ENCODE measurements at regions not wholly inside any gene's neighbourhood (a gene's known extent, or its start where the extent isn't known, plus 50 kb on each side); places are given as distances from the start of the nearest gene placed in this dataset.
A peak's percentile ranks its signal among the peaks of the same experiment; 100 is the strongest.

DNA sequence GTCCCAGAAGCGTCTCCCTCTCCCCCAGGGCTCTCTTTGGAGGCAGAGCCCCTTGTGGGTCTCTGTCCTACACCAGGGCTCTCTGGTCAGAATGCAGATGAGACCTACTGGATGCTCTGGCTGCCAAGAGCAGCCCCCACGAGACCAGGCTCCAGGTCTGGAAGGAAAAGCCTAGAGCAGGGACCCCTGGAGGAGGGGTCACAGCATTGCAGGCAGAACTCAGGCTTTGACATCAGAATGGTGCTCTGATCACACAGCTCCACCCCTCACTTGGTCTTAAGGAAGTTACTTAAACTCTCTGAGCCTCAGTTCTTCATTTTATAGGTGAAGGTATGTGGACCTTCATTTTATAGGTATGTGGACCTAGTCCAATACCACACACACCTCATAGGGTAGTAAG lies 83.1 kb downstream of the ARL6IP4 start:
- Histone ChIP-seq H4K5ac (ENCODE audit: insufficient read length, low read depth, low read length) (no peak overlapping the region), H3K23me2 (ENCODE audit: insufficient read length, low read depth, low read length, poor library complexity, severe bottlenecking) (no peaks in the 10 kb centered on the region), H3K9me3 (ENCODE audit: control insufficient read depth, low read depth, low read length) (no peaks in the 10 kb centered on the region), H3K4me2 (ENCODE audit: insufficient read depth, insufficient read length, low read length) (no peak overlapping the region), H3K79me2 (ENCODE audit: insufficient read depth, low read length) (no peaks in the 10 kb centered on the region), H2BK120ac (ENCODE audit: low read depth, low read length, poor library complexity, severe bottlenecking) (no peak overlapping the region), H2AK5ac (ENCODE audit: insufficient read length, low read length) (no peak overlapping the region), H2BK5ac (ENCODE audit: insufficient read length, low read length) (no peak overlapping the region), H3K18ac (ENCODE audit: insufficient read length, low read depth, low read length) (no peak overlapping the region), H3T11ph (ENCODE audit: low read length) (no peak overlapping the region), H2BK20ac (ENCODE audit: low read depth, low read length, poor library complexity, severe bottlenecking) (no peak overlapping the region), H4K91ac (ENCODE audit: insufficient read length, low read depth, low read length) (no peak overlapping the region), H3K23ac (ENCODE audit: insufficient read length, low read depth, low read length) (no peak overlapping the region), H4K8ac (replicated peaks; ENCODE audit: insufficient read length, low read depth, low read length) (no peak overlapping the region), H3K27ac (ENCODE audit: insufficient read length, low read depth, low read length) (no peak overlapping the region), H3K27me3 (ENCODE audit: insufficient read depth, low read length) (no peaks in the 10 kb centered on the region), H3K79me1 (ENCODE audit: insufficient read depth, low read depth, low read length, poor library complexity, severe bottlenecking) (no peaks in the 10 kb centered on the region), H2BK15ac (ENCODE audit: low read depth, low read length) (no peak overlapping the region), H3K4ac (ENCODE audit: low read depth, low read length) (no peak overlapping the region), H3K4me1 (ENCODE audit: insufficient read depth, low read length) (no peaks in the 10 kb centered on the region), H3K9ac (ENCODE audit: extremely low read depth, insufficient read length, low read length) (no peak overlapping the region), H2BK12ac (ENCODE audit: insufficient read length, low read depth, low read length) (no peak overlapping the region), H3K14ac (ENCODE audit: insufficient read depth, low read length) (no peak overlapping the region), H4K20me1 (ENCODE audit: control insufficient read depth, insufficient read depth, insufficient read length) (no peaks in the 10 kb centered on the region), H3K56ac (ENCODE audit: insufficient read length, low read depth, low read length) (no peak overlapping the region), H2AFZ (ENCODE audit: low read length) (no peak overlapping the region)
- Mint-ChIP-seq H3K27ac (no peak overlapping the region), H3K4me3 (no peak overlapping the region), H3K36me3 (ENCODE audit: insufficient read depth in 1 of 3, low read depth in 3 of 3) (no peaks in the 10 kb centered on the region), H3K4me1 (peaks cover under 1 to 2% of the 10 kb centered on the region in 2 experiments; a peak in 2 of 4 replicates), H3K27me3 (ENCODE audit: low read depth) (peaks cover 1% of the 10 kb centered on the region), H3K9me3 (no peaks in the 10 kb centered on the region)
- no CpG with 5 or more reads among the region's 2 CpGs for whole genome bisulfite sequencing (ENCODE audit: extremely low coverage, insufficient read length, low lambda C conversion rate)
- TF ChIP-seq, protein P1, sequence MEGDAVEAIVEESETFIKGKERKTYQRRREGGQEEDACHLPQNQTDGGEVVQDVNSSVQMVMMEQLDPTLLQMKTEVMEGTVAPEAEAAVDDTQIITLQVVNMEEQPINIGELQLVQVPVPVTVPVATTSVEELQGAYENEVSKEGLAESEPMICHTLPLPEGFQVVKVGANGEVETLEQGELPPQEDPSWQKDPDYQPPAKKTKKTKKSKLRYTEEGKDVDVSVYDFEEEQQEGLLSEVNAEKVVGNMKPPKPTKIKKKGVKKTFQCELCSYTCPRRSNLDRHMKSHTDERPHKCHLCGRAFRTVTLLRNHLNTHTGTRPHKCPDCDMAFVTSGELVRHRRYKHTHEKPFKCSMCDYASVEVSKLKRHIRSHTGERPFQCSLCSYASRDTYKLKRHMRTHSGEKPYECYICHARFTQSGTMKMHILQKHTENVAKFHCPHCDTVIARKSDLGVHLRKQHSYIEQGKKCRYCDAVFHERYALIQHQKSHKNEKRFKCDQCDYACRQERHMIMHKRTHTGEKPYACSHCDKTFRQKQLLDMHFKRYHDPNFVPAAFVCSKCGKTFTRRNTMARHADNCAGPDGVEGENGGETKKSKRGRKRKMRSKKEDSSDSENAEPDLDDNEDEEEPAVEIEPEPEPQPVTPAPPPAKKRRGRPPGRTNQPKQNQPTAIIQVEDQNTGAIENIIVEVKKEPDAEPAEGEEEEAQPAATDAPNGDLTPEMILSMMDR (conservative IDR thresholded peaks at IDR 0.05), result peak; percentile 74
- peak; percentile 84 for DNase-seq
